H1 (cell line): ENCODE measurements at regions not wholly inside any gene's neighbourhood (a gene's known extent, or its start where the extent isn't known, plus 50 kb on each side); places are given as distances from the start of the nearest gene placed in this dataset.

Experiments used
- CTCF ChIA-PET: fragments of 300-600 bp; sonication (Branson Sonifier 250); formaldehyde crosslinking; loops from one replicate; lab custom pipeline; 2021; ENCODE audit not compliant: partially characterized antibody; lab: Charles Lee
- POLR2A ChIA-PET: fragments of 300-600 bp; sonication (Branson Sonifier 250); formaldehyde crosslinking; loops from one replicate; lab custom pipeline; 2021; ENCODE audit warnings: inconsistent platforms; ENCODE audit not compliant: partially characterized antibody; lab: Charles Lee
- DNase-seq, 2 experiments: peaks; one replicate each; pipeline versions ENCODE4 v3.0.0 to v3.0.0-alpha.2; 2010 to 2022; ENCODE audit warnings: low spot score in 2 of 2, low read depth in 1 of 2, mixed read lengths in 1 of 2
- FAIRE-seq: peaks from 2 replicates; lab custom pipeline; 2011; peaks lifted over from hg19 to GRCh38; lab: Jason Lieb, UNC
- H2AFZ ChIP-seq: 2 replicates; pipeline ENCODE4 v1.8.1; 2012; ENCODE audit warnings: low read length, inconsistent platforms
- H2AK5ac ChIP-seq: 2 replicates; pipeline ENCODE4 v1.6.1; 2013; ENCODE audit warnings: low read depth, low read length
- H2BK120ac ChIP-seq: replicated peaks from 2 replicates; pipeline ENCODE3; 2013; ENCODE audit warnings: low read depth, low read length, inconsistent platforms
- H2BK12ac ChIP-seq: 2 replicates; pipeline ENCODE4 v1.6.1; 2013; ENCODE audit warnings: low read depth, low read length
- H2BK15ac ChIP-seq: 2 replicates; pipeline ENCODE4 v1.6.1; 2013; ENCODE audit warnings: low read length
- H2BK20ac ChIP-seq: 2 replicates; pipeline ENCODE4 v1.6.1; 2013; ENCODE audit warnings: low read length
- H2BK5ac ChIP-seq: 2 replicates; pipeline ENCODE4 v1.6.1; 2013; ENCODE audit warnings: low read depth, low read length
- H3K14ac ChIP-seq: 2 replicates; pipeline ENCODE4 v1.6.1; 2013; ENCODE audit warnings: inconsistent platforms; ENCODE audit not compliant: insufficient read length
- H3K18ac ChIP-seq: 2 replicates; pipeline ENCODE4 v1.6.1; 2013; ENCODE audit warnings: low read length; ENCODE audit errors: extremely low read depth
- H3K23ac ChIP-seq: 2 replicates; pipeline ENCODE4 v1.6.1; 2013; ENCODE audit warnings: inconsistent platforms; ENCODE audit not compliant: insufficient read length
- H3K23me2 ChIP-seq: 2 replicates; pipeline ENCODE4 v1.6.1; 2013; ENCODE audit warnings: low read depth, low read length
- H3K27ac ChIP-seq: 2 replicates; pipeline ENCODE4 v1.6.1; 2011; ENCODE audit warnings: low read depth, low read length, inconsistent platforms
- H3K27me3 ChIP-seq, 4 experiments: replicated peaks in 1 of 4; 1 replicate in 1 of 4; 2 replicates in 3 of 4; pipeline versions ENCODE4 v1.6.1 to v1.8.1; 2011 to 2013; ENCODE audit warnings: low read length in 3 of 4, mild to moderate bottlenecking in 3 of 4, inconsistent platforms in 2 of 4, mixed read lengths in 2 of 4, moderate library complexity in 1 of 4; ENCODE audit not compliant: control insufficient read depth in 3 of 4, insufficient read depth in 3 of 4; ENCODE audit errors: extremely low read depth in 1 of 4
- H3K36me3 ChIP-seq, 4 experiments: 2 replicates each; pipeline versions ENCODE4 v1.6.1 to v1.8.1; 2011 to 2013; ENCODE audit warnings: mild to moderate bottlenecking in 4 of 4, low read length in 3 of 4, moderate library complexity in 2 of 4, control low read depth in 1 of 4, inconsistent platforms in 1 of 4; ENCODE audit not compliant: insufficient read depth in 4 of 4, control insufficient read depth in 2 of 4
- H3K4ac ChIP-seq: replicated peaks from 2 replicates; pipeline ENCODE3; 2013; ENCODE audit warnings: low read length, low read depth, mixed read lengths, inconsistent platforms; ENCODE audit not compliant: insufficient read length
- H3K4me1 ChIP-seq, 4 experiments: replicated peaks in 1 of 4; 1 replicate in 1 of 4; 2 replicates in 3 of 4; pipeline versions ENCODE4 v1.6.1 to v1.8.1; 2011 to 2013; ENCODE audit warnings: low read length in 3 of 4, inconsistent platforms in 2 of 4, mixed read lengths in 1 of 4; ENCODE audit not compliant: insufficient read depth in 4 of 4, control insufficient read depth in 3 of 4
- H3K4me2 ChIP-seq, 2 experiments: 2 replicates each; pipeline versions ENCODE4 v1.6.1 to v1.8.1; 2011 to 2013; ENCODE audit warnings: low read depth in 2 of 2, low read length in 2 of 2, control low read depth in 1 of 2, inconsistent platforms in 1 of 2, mild to moderate bottlenecking in 1 of 2; ENCODE audit not compliant: insufficient read depth in 1 of 2
- H3K4me3 ChIP-seq, 4 experiments: fragments of 200-600, 300-600 bp in 1 of 4; sonication (generic), shearing (Covaris generic), sonication (Bioruptor Twin) in 1 of 4; 2 replicates each; pipeline versions ENCODE4 v1.5.1 to v1.8.1; 2011 to 2016; ENCODE audit warnings: low read length in 4 of 4, low read depth in 3 of 4, control low read depth in 2 of 4, inconsistent platforms in 2 of 4, mild to moderate bottlenecking in 2 of 4, mixed read lengths in 1 of 4, moderate library complexity in 1 of 4; ENCODE audit not compliant: insufficient read depth in 2 of 4; ENCODE audit errors: extremely low read depth in 1 of 4
- H3K56ac ChIP-seq: replicated peaks from 2 replicates; pipeline ENCODE3; 2013; ENCODE audit warnings: low read depth, mild to moderate bottlenecking, mixed read lengths, low read length, inconsistent platforms; ENCODE audit not compliant: insufficient read length
- H3K79me1 ChIP-seq: 2 replicates; pipeline ENCODE4 v1.6.1; 2013; ENCODE audit warnings: low read depth, low read length, control low read depth
- H3K79me2 ChIP-seq, 2 experiments: 2 replicates each; pipeline versions ENCODE4 v1.6.1 to v1.8.1; 2012 to 2013; ENCODE audit warnings: low read length in 2 of 2, mild to moderate bottlenecking in 2 of 2, inconsistent platforms in 1 of 2; ENCODE audit not compliant: insufficient read depth in 2 of 2, control insufficient read depth in 1 of 2
- H3K9ac ChIP-seq, 4 experiments: replicated peaks in 1 of 4; 1 replicate in 1 of 4; 2 replicates in 3 of 4; pipeline versions ENCODE4 v1.6.1 to v1.8.1; 2011 to 2013; ENCODE audit warnings: low read depth in 3 of 4, low read length in 3 of 4, control low read depth in 2 of 4, mild to moderate bottlenecking in 2 of 4, moderate library complexity in 2 of 4, inconsistent platforms in 1 of 4; ENCODE audit errors: extremely low read depth in 1 of 4
- H3K9me3 ChIP-seq, 2 experiments: 2 replicates each; pipeline versions ENCODE4 v1.6.1 to v1.8.1; 2012 to 2013; ENCODE audit warnings: mild to moderate bottlenecking in 2 of 2, moderate library complexity in 2 of 2, control low read depth in 1 of 2, inconsistent platforms in 1 of 2, low read depth in 1 of 2, low read length in 1 of 2, mixed read lengths in 1 of 2; ENCODE audit not compliant: insufficient read depth in 2 of 2
- H4K20me1 ChIP-seq, 2 experiments: replicated peaks in 1 of 2; 2 replicates each; pipeline versions ENCODE3 to v1.8.1; 2011 to 2013; ENCODE audit warnings: inconsistent platforms in 2 of 2, low read length in 2 of 2, mild to moderate bottlenecking in 1 of 2; ENCODE audit not compliant: insufficient read depth in 2 of 2, control insufficient read depth in 1 of 2
- H4K5ac ChIP-seq: 2 replicates; pipeline ENCODE4 v1.6.1; 2013; ENCODE audit warnings: low read length, low read depth, mixed read lengths, inconsistent platforms; ENCODE audit not compliant: insufficient read length
- H4K8ac ChIP-seq: 2 replicates; pipeline ENCODE4 v1.8.0; 2013; ENCODE audit warnings: mild to moderate bottlenecking, moderate library complexity, low read length, inconsistent platforms; ENCODE audit not compliant: insufficient read depth; ENCODE audit errors: extremely low read depth
- H4K91ac ChIP-seq: replicated peaks from 2 replicates; pipeline ENCODE3; 2013; ENCODE audit warnings: low read length, mixed read lengths, inconsistent platforms; ENCODE audit not compliant: insufficient read length
- BCL11A ChIP-seq, 2 experiments: IDR thresholded peaks; one replicate each; pipeline ENCODE4 v1.6.1; 2011; ENCODE audit warnings: low read depth in 2 of 2, low read length in 2 of 2, mild to moderate bottlenecking in 2 of 2
- CBX8 ChIP-seq: fragments of 300-800, 300-1000 bp; sonication (generic); IDR thresholded peaks from 2 replicates; pipeline ENCODE4 v1.7.1; 2016; ENCODE audit warnings: low read depth, low read length, borderline replicate concordance
- CTCF ChIP-seq, 3 experiments: IDR thresholded peaks; 1 replicate in 2 of 3; 2 replicates in 1 of 3; pipeline versions ENCODE4 v1.5.1 to v1.6.1; 2011; ENCODE audit warnings: low read length in 3 of 3, mild to moderate bottlenecking in 3 of 3, inconsistent platforms in 2 of 3, low read depth in 1 of 3, moderate library complexity in 1 of 3; ENCODE audit not compliant: insufficient read depth in 1 of 3; ENCODE audit errors: control extremely low read depth in 1 of 3
- EP300 ChIP-seq, 2 experiments: IDR thresholded peaks; 1 replicate in 1 of 2; 2 replicates in 1 of 2; pipeline ENCODE4 v1.6.1; 2011 to 2012; ENCODE audit warnings: low read depth in 2 of 2, low read length in 2 of 2, mild to moderate bottlenecking in 2 of 2, borderline replicate concordance in 1 of 2, inconsistent platforms in 1 of 2, moderate library complexity in 1 of 2
- NRF1 ChIP-seq: IDR thresholded peaks from 2 replicates; pipeline ENCODE4 v1.6.1; 2011; ENCODE audit warnings: mild to moderate bottlenecking, low read depth, low read length, improper control_type of control experiment
- RAD21 ChIP-seq, 2 experiments: IDR thresholded peaks in 1 of 2; conservative IDR thresholded peaks in 1 of 2; 2 replicates each; pipeline ENCODE4 v1.6.1; 2011; ENCODE audit warnings: low read depth in 2 of 2, low read length in 2 of 2, improper control_type of control experiment in 1 of 2, inconsistent platforms in 1 of 2, mild to moderate bottlenecking in 1 of 2, moderate library complexity in 1 of 2
- TAF7 ChIP-seq: optimal IDR thresholded peaks from 2 replicates; pipeline ENCODE3; 2011; ENCODE audit warnings: low read depth, mild to moderate bottlenecking, inconsistent platforms, low read length, moderate library complexity, borderline replicate concordance
- TEAD4 ChIP-seq: IDR thresholded peaks from 2 replicates; pipeline ENCODE4 v1.6.1; 2012; ENCODE audit warnings: low read depth, low read length, inconsistent platforms, mixed read lengths
- WGBS, 2 experiments: shearing (Covaris generic) in 1 of 2; methylation state at CpG; one replicate each; pipeline versions ENCODE4 v1.1.6 to v1.1.7; 2013 to 2015; ENCODE audit warnings: low lambda C conversion rate in 2 of 2, mixed read lengths in 2 of 2, inconsistent platforms in 1 of 2, low coverage in 1 of 2, missing lambda C conversion rate in 1 of 2; ENCODE audit not compliant: insufficient replicate concordance in 2 of 2, insufficient coverage in 1 of 2, insufficient read length in 1 of 2; ENCODE audit errors: extremely low coverage in 1 of 2, missing lambda C conversion rate in 1 of 2; 5-methylcytosine and 5-hydroxymethylcytosine counted together

GRCh38 chr3:34683851-34684250 lies 885.4 kb downstream of the PDCD6IP start:
- Histone ChIP-seq H4K20me1 (no peaks in the 10 kb centered on the region), H2AK5ac (no peak overlapping the region), H2AFZ (no peak overlapping the region), H3K4me3 (no peak overlapping the region)
- TF ChIP-seq RAD21 (IDR thresholded peaks at IDR 0.05 in 1 of 2, conservative IDR thresholded peaks at IDR 0.05 in 1 of 2; ENCODE audit: low read depth in 2 of 2, low read length in 2 of 2) (peak; percentile 86 to 91), TAF7 (no peak), BCL11A (IDR thresholded peaks at IDR 0.05; ENCODE audit: low read depth in 2 of 2, low read length in 2 of 2) (no peak), TEAD4 (peak; percentile 36; the same call in 1 of the 2 replicates), CTCF (IDR thresholded peaks at IDR 0.05; ENCODE audit: control extremely low read depth in 1 of 3, insufficient read depth in 1 of 3, low read depth in 1 of 3, low read length in 3 of 3) (peak; percentile 33 to 83 (median 66)), CBX8 (no peak), NRF1 (no peak), EP300 (IDR thresholded peaks at IDR 0.05; ENCODE audit: borderline replicate concordance in 1 of 2, low read depth in 2 of 2, low read length in 2 of 2) (no peak)
- TF ChIP-seq, all 59 proteins: peak for 3
- no peak overlapping the region for H4K8ac ChIP-seq
- H2BK120ac ChIP-seq: no peak overlapping the region
- no peaks in the 10 kb centered on the region for H3K4me1 ChIP-seq
- no peak overlapping the region for H3K4ac ChIP-seq
- H3K4me2 ChIP-seq: no peak overlapping the region
- FAIRE-seq (peak; percentile 70), DNase-seq (peak; percentile 41 to 79)
- H3K27me3 ChIP-seq: no peaks in the 10 kb centered on the region
- no peaks in the 10 kb centered on the region for H3K23me2 ChIP-seq
- H3K79me1 ChIP-seq: no peaks in the 10 kb centered on the region
- H3K9ac ChIP-seq: no peak overlapping the region
- H3K14ac ChIP-seq: no peak overlapping the region
- H4K5ac ChIP-seq: no peak overlapping the region
- no peak overlapping the region for H2BK15ac ChIP-seq
- WGBS, 2 experiments: 60% methylated on average over 4 of the region's 4 CpGs; no CpG with 5 or more reads in 1 of the 2 experiments
- H3K79me2 ChIP-seq: no peaks in the 10 kb centered on the region
- H3K23ac ChIP-seq: no peak overlapping the region
- no peak overlapping the region for H3K18ac ChIP-seq
- H3K9me3 ChIP-seq: peaks cover 13 to 15% of the 10 kb centered on the region in 2 experiments
- no peaks in the 10 kb centered on the region for H3K36me3 ChIP-seq
- H3K56ac ChIP-seq: no peak overlapping the region
- H4K91ac ChIP-seq: no peak overlapping the region
- POLR2A ChIA-PET: no interaction called here
- no peak overlapping the region for H3K27ac ChIP-seq
- H2BK5ac ChIP-seq: no peak overlapping the region
- H2BK12ac ChIP-seq: no peak overlapping the region
- CTCF ChIA-PET: interaction anchor here (0.7 to 3.4 kb wide), 38 partner anchors 9 to 801 kb away, joined by 3 to 30 read pairs (median 4); no protein-coding TSS in a partner anchor
- H2BK20ac ChIP-seq: no peak overlapping the region
